ENCODE measurements at regions not wholly inside any gene's neighbourhood (a gene's known extent, or its start where the extent isn't known, plus 50 kb on each side); places are given as distances from the start of the nearest gene placed in this dataset.

- H3K4me1 ChIP-seq (replicated peaks in 1 of 2) = no peaks in the 10 kb centered on the region
- 40 to 86% (median 55%) methylated on average over 1 of the region's 1 CpG; no CpG with 5 or more reads in 6 of the 10 experiments for WGBS, 10 experiments
- in situ Hi-C loops (cut with MboI; ENCODE audit: low pct_unique_long_range_greater_than_20kb in 2 of 9, low sequenced_read_pairs in 9 of 9, unreplicated experiment in 9 of 9) = no loop called here
- ATAC-seq (replicated peaks in 6 of 8) = peak in 1 of 8 experiments; percentile 19
- no peak overlapping the region for H3K27ac ChIP-seq
- H3K4me3 ChIP-seq = no peak overlapping the region
Measured at GRCh38 chr12:127886827-127887226, 380.1 kb upstream of the TMEM132C start.

DNA sequence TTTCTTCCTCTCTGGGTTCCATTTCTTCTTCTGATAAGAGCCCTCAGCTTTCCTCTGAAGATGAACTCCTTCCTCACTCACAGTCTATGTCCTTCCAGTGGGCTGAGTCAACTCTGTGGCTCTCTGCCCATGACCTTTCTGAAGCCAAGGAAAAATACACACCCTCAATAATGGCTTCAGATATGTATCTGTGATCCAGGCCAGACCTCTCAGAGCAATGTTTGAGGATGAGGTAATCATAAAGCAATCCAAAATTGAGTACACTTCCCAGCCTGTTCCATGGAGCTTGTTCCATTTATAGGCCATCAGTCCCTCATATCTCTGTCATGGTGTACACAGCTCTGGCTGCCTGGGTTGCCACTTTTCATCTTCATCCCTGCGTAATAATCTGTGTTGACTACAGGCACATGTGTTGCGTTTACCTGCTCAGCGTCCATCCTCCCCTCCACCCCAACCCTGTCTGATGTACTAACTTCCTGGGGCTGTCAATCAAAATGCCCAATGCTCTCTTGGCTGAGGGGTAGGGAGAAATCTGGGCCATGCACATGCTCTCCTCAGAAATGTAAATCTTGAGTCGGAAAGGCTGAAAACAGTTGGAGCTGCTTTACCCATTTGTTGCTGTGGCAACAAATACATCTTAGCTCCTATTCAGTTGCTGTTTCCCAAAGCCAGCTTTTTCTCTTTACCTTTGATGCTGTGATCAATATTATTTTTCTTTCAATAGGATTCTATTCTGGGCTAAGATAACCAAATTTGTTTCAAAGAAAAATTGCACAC, 377.8 kb upstream of the TMEM132C start:
- peak in 2 of 8 experiments; percentile 61 to 65 for ATAC-seq (replicated peaks in 6 of 8)
- in situ Hi-C loops (cut with MboI; ENCODE audit: low pct_unique_long_range_greater_than_20kb in 2 of 9, low sequenced_read_pairs in 9 of 9, unreplicated experiment in 9 of 9) = no loop called here
- no peak overlapping the region for H3K4me3 ChIP-seq
- H3K4me1 ChIP-seq (replicated peaks in 1 of 2) = no peaks in the 10 kb centered on the region
- WGBS, 10 experiments = 14 to 100% (median 56%) methylated on average over 1 to 4 of the region's 4 CpGs; no CpG with 5 or more reads in 3 of the 10 experiments
- H3K27ac ChIP-seq = no peak overlapping the region

DNA sequence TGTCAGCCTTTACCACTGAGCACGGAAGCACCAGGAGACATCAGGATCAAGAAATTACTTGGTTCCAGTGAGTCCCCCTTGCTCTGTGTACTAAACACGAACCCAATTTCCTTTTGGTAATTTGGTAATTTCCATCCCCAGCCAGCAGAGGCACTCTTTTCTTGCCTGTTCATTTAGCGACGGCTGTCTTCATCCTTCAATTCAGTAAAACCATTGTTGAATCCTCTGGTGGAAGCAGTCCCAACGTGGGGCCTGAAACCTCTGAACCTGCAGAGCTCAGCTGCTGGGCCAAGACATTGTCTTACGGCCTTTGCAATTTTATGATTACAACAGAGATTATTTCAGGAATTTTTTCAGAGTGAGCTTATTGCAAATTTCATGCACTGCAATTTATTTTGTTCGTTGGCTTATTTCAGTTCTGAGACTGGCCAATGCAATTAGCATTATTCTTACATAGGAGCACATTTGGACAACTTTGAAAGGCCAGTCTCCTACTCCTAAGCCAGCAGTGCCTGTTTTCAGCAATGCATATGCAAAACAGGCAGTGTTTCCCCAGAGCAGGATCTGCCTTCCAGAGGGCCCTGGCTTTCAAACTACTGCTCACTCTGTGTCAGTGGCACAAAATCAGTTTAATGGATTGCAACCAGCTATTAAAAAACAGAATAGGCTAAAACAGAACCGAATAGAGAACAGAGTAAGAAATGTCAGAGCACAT, 372.9 kb upstream of the TMEM132C start:
- Histone ChIP-seq H3K27ac (no peak overlapping the region), H3K4me1 (replicated peaks in 1 of 2) (no peaks in the 10 kb centered on the region), H3K4me3 (no peak overlapping the region)
- in situ Hi-C loops (cut with MboI; ENCODE audit: low pct_unique_long_range_greater_than_20kb in 2 of 9, low sequenced_read_pairs in 9 of 9, unreplicated experiment in 9 of 9) = no loop called here
- 0 to 60% (median 30%) methylated on average over 1 to 8 of the region's 8 CpGs for WGBS, 10 experiments
- ATAC-seq (replicated peaks in 6 of 8) = peak in 4 of 8 experiments; percentile 41 to 97 (median 93)

DNA sequence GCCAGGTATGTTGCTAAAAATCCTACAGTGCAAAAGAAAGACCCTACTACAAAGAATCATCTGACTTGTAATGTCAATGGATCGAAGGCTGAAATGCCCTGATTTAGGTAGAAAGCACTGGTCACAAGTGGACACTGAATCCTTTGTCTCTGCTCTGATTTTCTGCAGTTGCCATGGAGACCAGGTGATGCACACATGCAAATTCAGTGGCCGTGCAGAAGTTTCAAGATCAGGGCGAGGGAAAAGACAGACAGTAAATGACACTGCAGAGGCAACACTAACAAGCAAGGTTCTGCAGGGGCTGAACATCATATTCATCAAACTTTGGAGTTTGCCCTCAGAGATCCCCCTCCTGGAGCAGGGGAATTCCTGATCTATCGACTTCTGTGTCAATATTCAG, 370.3 kb upstream of the TMEM132C start:
- in situ Hi-C loops (cut with MboI; ENCODE audit: low pct_unique_long_range_greater_than_20kb in 2 of 9, low sequenced_read_pairs in 9 of 9, unreplicated experiment in 9 of 9) = no loop called here
- 0 to 88% (median 60%) methylated on average over 1 to 3 of the region's 4 CpGs; no CpG with 5 or more reads in 2 of the 10 experiments for whole genome bisulfite sequencing, 10 experiments

GRCh38 chr12:127898616-127899015, 368.4 kb upstream of the TMEM132C start:
- Histone ChIP-seq H3K4me1 (replicated peaks in 1 of 2) (no peaks in the 10 kb centered on the region), H3K4me3 (no peak overlapping the region), H3K27ac (no peak overlapping the region)
- ATAC-seq (replicated peaks in 6 of 8) = no peak
- in situ Hi-C loops (cut with MboI; ENCODE audit: low pct_unique_long_range_greater_than_20kb in 2 of 9, low sequenced_read_pairs in 9 of 9, unreplicated experiment in 9 of 9) = no loop called here
- WGBS, 10 experiments = 73 to 96% (median 93%) methylated on average over 2 to 12 of the region's 14 CpGs; no CpG with 5 or more reads in 1 of the 10 experiments

More for the DNA sequence above, 370.3 kb upstream of the TMEM132C start:
- Histone ChIP-seq H3K27ac (no peak overlapping the region), H3K4me1 (replicated peaks in 1 of 2) (no peaks in the 10 kb centered on the region), H3K4me3 (no peak overlapping the region)
- ATAC-seq (replicated peaks in 6 of 8) = peak in 1 of 8 experiments; percentile 22

DNA sequence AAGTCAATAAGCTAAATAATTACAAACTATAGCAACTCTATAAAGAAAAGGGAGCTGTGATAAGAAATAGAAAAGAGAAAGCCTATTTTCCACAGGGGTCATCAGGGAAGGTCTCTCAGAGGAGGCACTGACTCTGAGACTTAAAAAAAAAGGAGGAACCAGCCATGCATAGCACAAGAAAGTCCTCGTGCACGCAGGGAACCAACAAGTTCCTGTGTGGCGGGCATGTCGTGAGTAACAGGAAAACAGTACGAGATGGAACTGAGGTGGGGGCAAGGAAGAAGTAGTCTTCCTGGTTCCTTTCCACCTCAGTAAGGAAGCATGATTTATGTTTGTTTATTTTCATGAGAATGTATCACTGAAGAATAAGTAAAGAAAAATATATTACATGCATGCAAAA, 367.0 kb upstream of the TMEM132C start:
- in situ Hi-C loops (cut with MboI; ENCODE audit: low pct_unique_long_range_greater_than_20kb in 2 of 9, low sequenced_read_pairs in 9 of 9, unreplicated experiment in 9 of 9) = loop anchor here in 2 of 9 experiments (25.0 kb wide), 1 partner anchor 213 kb away; no protein-coding TSS in a partner anchor
- 0 to 93% (median 69%) methylated on average over 1 to 5 of the region's 5 CpGs for WGBS, 10 experiments
- ATAC-seq (replicated peaks in 6 of 8) = no peak
- H3K4me3 ChIP-seq = no peak overlapping the region
- no peaks in the 10 kb centered on the region for H3K4me1 ChIP-seq (replicated peaks in 1 of 2)
- no peak overlapping the region for H3K27ac ChIP-seq

DNA sequence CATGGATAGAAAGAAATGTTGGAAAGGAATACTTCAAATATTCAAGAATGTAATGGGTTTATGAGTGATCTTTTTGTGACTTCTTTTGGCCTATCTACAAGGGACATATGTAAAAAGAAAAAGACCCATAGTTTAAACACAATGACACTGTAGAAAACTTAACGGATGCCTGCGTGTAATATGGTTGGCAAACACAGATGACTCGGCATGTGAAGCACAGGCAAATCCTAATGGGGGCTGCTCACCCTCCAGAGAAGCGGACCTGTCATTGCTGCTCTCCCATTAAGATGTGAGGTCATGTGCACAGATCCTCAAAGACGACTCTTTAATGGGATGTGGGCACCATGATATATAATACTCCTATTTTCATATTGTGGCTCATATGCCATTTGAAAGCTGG, 366.6 kb upstream of the TMEM132C start:
- Histone ChIP-seq H3K4me1 (replicated peaks in 1 of 2) (no peaks in the 10 kb centered on the region), H3K4me3 (no peak overlapping the region), H3K27ac (no peak overlapping the region)
- 42 to 96% (median 66%) methylated on average over 2 to 5 of the region's 5 CpGs; no CpG with 5 or more reads in 2 of the 10 experiments for WGBS, 10 experiments
- ATAC-seq (replicated peaks in 6 of 8) = no peak
- in situ Hi-C loops (cut with MboI; ENCODE audit: low pct_unique_long_range_greater_than_20kb in 2 of 9, low sequenced_read_pairs in 9 of 9, unreplicated experiment in 9 of 9) = loop anchor here in 2 of 9 experiments (25.0 kb wide), 1 partner anchor 213 kb away; no protein-coding TSS in a partner anchor

DNA sequence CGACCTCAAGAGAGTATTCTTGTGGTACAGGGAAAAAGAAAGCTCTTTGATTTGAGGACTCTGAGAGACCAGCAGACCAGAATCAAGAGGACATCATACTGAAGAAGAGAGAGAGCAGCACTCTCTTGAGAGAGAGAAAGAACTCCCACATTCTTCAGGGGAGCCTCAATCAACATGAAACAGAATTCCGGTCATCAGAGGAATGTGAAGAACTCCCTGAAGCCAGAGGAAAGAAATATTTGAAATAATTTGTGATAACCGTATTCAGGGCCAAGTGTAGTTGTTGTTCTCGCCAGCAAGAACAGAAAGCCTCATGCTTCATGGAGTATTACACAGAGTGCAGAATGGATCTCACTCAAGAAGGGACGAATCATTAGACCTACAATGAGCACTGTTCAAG, 363.8 kb upstream of the TMEM132C start:
- in situ Hi-C loops (cut with MboI; ENCODE audit: low pct_unique_long_range_greater_than_20kb in 2 of 9, low sequenced_read_pairs in 9 of 9, unreplicated experiment in 9 of 9) = loop anchor here in 2 of 9 experiments (25.0 kb wide), 1 partner anchor 216 kb away; no protein-coding TSS in a partner anchor
- no peak overlapping the region for H3K4me3 ChIP-seq
- H3K27ac ChIP-seq = no peak overlapping the region
- H3K4me1 ChIP-seq (replicated peaks in 1 of 2) = no peaks in the 10 kb centered on the region
- WGBS, 10 experiments = 3 to 87% (median 33%) methylated on average over 2 to 5 of the region's 5 CpGs
- peak in 3 of 8 experiments; percentile 76 to 98 (median 95) for ATAC-seq (replicated peaks in 6 of 8)

DNA sequence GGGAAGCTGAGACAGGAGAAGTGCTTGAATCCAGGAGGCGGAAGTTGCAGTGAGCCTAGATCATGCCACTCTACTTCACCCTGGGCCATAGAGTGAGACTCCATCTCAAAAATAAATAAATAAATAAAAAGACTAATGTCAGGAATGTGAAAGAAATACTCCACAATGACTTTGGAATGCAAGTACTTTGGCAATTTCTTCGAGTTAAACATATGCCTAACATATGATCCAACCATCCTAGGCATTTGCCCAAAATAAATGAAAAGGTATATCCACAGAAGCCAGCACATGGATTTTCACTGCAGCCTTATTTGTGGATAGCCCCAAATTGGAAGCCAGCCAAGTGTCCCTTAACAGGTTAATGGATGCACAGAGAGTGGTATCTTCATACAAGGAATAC, 357.9 kb upstream of the TMEM132C start:
- in situ Hi-C loops (cut with MboI; ENCODE audit: low pct_unique_long_range_greater_than_20kb in 2 of 9, low sequenced_read_pairs in 9 of 9, unreplicated experiment in 9 of 9) = loop anchor here in 2 of 9 experiments (25.0 kb wide), 1 partner anchor 222 kb away; no protein-coding TSS in a partner anchor
- WGBS, 10 experiments = 0 to 100% (median 54%) methylated on average over 1 to 2 of the region's 2 CpGs
- no peak overlapping the region for H3K27ac ChIP-seq
- H3K4me1 ChIP-seq (replicated peaks in 1 of 2) = no peaks in the 10 kb centered on the region
- H3K4me3 ChIP-seq = no peak overlapping the region
- no peak for ATAC-seq (replicated peaks in 6 of 8)

DNA sequence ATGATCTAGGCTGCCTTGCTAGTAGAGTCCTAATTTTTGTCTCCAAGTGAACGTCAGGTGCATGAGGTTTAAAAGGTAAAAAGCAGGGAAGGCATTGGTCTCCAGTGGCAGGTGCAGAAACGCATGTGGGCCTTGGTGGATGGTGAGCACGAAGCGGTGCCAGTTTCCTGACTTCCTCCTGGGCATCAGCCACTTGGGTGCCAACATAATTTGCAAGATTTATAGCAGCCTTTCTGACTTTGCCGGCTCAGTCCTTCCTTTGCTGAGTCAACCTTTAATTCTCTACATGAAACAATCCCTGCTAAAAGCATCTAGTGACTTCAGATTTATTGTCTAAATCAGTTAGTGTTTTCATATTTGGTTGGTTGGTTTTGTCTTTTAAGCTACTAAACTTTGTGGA, 355.7 kb upstream of the TMEM132C start:
- no peak for ATAC-seq (replicated peaks in 6 of 8)
- Histone ChIP-seq H3K27ac (no peak overlapping the region), H3K4me3 (no peak overlapping the region), H3K4me1 (replicated peaks in 1 of 2) (no peaks in the 10 kb centered on the region)
- in situ Hi-C loops (cut with MboI; ENCODE audit: low pct_unique_long_range_greater_than_20kb in 2 of 9, low sequenced_read_pairs in 9 of 9, unreplicated experiment in 9 of 9) = loop anchor here in 2 of 9 experiments (25.0 kb wide), 1 partner anchor 224 kb away; no protein-coding TSS in a partner anchor
- WGBS, 10 experiments = 36 to 90% (median 72%) methylated on average over 1 to 5 of the region's 5 CpGs; no CpG with 5 or more reads in 2 of the 10 experiments

GRCh38 chr12:127912035-127912665, 354.8 kb upstream of the TMEM132C start:
- Histone ChIP-seq H3K4me1 (replicated peaks in 1 of 2) (no peaks in the 10 kb centered on the region), H3K27ac (no peak overlapping the region), H3K4me3 (no peak overlapping the region)
- in situ Hi-C loops (cut with MboI; ENCODE audit: low pct_unique_long_range_greater_than_20kb in 2 of 9, low sequenced_read_pairs in 9 of 9, unreplicated experiment in 9 of 9) = loop anchor here in 2 of 9 experiments (25.0 kb wide), 1 partner anchor 225 kb away; no protein-coding TSS in a partner anchor
- peak in 1 of 8 experiments; percentile 56 for ATAC-seq (replicated peaks in 6 of 8)
- 37 to 90% (median 74%) methylated on average over 1 to 10 of the region's 11 CpGs for WGBS, 10 experiments

DNA sequence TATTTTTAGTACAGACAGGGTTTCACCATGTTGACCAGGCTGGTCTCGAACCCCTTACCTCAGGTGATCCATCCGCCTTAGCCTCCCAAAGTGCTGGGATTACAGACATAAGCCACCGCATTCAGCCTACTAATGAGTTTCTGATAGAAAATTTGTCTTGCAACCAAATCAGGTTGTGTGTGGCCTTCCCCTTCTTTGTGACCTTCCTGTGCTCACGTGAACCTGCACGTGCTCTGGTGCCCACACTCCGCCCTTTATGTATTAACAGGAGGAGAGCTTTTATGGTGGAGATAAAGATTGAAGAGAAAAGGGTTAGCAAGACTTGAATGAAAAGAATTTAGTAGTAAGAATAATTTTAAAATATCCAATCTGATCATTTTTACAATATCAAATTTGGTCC, 343.5 kb upstream of the TMEM132C start:
- Histone ChIP-seq H3K4me3 (no peak overlapping the region), H3K27ac (no peak overlapping the region), H3K4me1 (replicated peaks in 1 of 2) (no peaks in the 10 kb centered on the region)
- in situ Hi-C loops (cut with MboI; ENCODE audit: low pct_unique_long_range_greater_than_20kb in 2 of 9, low sequenced_read_pairs in 9 of 9, unreplicated experiment in 9 of 9) = loop anchor here in 2 of 9 experiments (25.0 kb wide), 1 partner anchor 236 kb away; no protein-coding TSS in a partner anchor
- ATAC-seq (replicated peaks in 6 of 8) = no peak
- WGBS, 10 experiments = 54 to 100% (median 94%) methylated on average over 1 to 6 of the region's 6 CpGs; no CpG with 5 or more reads in 2 of the 10 experiments

Measured in motor neuron (in vitro differentiated cells).